Erythroblast (primary cell): ENCODE measurements at regions not wholly inside any gene's neighbourhood (a gene's known extent, or its start where the extent isn't known, plus 50 kb on each side); places are given as distances from the start of the nearest gene placed in this dataset.
"Not testable (repeated sequence)": the region's sequence is repeated elsewhere in the genome, so short reads cannot be mapped to it uniquely, and the experiment has no call there.

Experiments used
- GATA1 ChIP-seq: IDR thresholded peaks from 2 replicates; pipeline ENCODE4 v1.6.1; 2011; ENCODE audit warnings: low read depth, mild to moderate bottlenecking, control low read depth, low read length, moderate library complexity
- POLR2A ChIP-seq: IDR thresholded peaks from 2 replicates; pipeline ENCODE4 v1.6.1; 2011; ENCODE audit warnings: mild to moderate bottlenecking, low read length

- TF ChIP-seq POLR2A, GATA1: not testable (repeated sequence)
These were observed 1131.9 kb downstream of the TMEM121 start for GRCh38 chr14:106658066-106658860.
